ENCODE measurements at regions not wholly inside any gene's neighbourhood (a gene's known extent, or its start where the extent isn't known, plus 50 kb on each side); places are given as distances from the start of the nearest gene placed in this dataset.

GRCh38 chr7:156448918-156449317 lies 191.7 kb upstream of the RNF32 start:
- no peak for DNase-seq (ENCODE audit: low spot score)

DNA sequence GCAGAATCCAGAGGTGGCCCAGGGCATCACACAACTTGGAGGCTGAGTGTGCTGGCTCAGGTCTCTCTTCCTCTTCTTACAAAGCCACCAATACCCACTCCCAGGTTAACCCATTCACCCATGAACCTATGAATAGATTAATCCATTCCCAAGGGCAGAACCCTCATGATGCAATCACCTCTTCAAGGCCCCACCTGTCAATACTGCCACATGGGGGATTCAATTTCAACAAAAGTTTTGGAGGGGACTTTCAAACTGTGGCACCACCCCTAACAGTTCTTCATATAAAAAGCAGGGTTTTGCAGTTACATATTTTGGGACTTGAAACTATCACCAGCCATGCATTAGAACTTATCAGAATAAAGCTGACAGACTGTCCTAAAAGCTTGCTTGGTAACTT lies 193.6 kb upstream of the RNF32 start:
- no peak for DNase-seq (ENCODE audit: low spot score)

GRCh38 chr7:156445997-156446761 lies 194.4 kb upstream of the RNF32 start:
- no peak for DNase-seq (ENCODE audit: low spot score)

DNA sequence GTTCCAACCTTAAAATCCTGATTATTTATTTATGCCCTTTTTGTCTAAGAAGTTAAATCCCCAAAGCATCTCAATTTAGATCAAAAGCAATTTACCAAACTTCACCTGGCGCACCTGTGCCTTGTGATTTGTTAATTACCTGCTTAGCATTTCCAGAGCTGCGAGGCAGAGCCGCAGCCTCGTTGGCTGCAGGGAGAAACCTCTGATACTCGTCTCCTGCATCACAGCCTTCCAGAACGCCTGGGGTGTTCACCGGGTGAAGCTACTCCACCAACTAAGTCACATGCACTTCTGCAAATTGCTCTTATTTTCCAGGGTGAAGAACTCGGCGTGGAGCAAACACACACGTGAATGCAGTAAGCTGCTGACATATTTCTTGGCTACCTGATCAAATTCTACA lies 198.1 kb upstream of the RNF32 start:
- DNase-seq (ENCODE audit: low spot score) = no peak

GRCh38 chr7:156440456-156440855 lies 200.1 kb upstream of the RNF32 start:
- no peak for DNase-seq (ENCODE audit: low spot score)

DNA sequence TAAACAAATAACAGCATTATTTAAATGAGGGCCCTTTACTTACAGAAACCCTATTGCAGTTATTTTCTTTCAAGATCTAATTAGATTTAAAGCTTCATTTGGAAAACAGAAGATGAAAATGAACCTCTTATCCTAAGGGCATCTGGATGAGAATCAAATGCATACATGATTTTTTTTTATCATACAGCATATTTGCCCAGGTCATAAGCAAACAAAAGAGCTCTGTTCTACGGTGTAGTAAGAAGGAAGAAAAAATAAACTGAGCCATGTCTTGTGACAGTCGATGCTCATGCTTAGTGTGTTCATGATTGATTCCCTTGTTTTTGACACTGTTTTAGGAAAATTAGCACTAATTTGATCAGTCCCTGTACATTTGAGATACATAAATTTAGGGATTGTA lies 202.6 kb upstream of the RNF32 start:
- DNase-seq (ENCODE audit: low spot score) = no peak

DNA sequence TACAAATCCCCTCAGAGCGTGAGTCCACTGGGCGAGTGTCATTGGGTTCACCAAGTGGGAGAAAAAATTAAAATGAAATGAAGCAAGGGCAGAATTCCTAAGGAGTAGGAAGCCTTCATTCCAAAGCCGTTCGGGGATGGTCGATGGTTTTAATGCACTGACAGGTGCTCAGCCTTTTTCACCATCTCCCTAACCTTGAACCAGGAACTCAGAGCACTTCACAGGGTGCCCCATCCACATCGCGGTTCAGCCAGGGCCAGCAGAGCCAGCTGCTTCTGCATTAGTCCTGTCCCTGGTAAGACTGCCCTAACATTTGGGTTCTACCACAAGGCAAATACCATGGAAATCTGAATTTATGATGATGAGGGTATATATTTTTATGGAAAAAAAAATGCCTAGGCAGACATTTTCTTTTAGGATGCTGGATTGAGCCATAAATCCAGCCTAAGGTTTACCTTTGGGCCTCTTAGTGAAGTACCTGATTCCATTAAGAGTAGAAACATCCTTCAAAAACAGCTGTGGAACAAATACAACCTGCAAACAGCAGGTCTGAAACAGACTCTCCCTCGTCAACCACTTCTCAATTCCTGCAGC lies 203.5 kb upstream of the RNF32 start:
- DNase-seq (ENCODE audit: low spot score) = no peak

DNA sequence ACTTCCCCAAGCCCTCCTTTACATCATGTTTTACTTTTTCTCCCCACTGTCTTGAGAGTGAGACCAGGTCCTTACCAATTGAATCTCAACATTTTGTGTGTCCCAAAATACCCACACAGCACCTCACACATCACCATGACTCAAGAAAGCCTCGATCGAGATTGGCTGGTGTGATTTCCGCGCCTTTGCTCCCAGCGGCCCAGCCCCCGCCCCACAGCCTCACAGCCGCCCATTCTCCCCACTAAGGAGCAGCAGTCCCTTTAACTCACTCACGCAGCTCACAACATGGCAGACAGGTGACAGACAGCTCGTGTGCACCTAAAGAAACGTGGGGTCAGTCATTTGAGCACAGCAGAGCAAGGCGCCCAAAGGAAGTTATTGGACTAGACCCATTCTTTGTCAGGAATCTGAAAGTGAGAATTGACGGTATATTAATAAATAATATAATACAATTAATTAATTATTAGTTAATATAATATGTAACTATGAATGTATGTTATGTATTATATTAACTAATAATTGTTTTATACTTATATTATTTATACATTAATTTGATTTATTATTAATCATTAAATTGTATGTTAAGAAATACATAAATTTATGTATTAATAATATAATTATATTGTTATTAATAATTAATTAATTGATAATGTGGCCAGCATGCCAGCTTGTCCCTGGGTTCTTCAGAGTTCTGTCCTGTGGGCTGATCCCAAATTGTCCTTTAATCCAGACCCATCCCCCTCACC lies 204.9 kb upstream of the RNF32 start:
- DNase-seq (ENCODE audit: low spot score) = no peak

- DNase-seq (ENCODE audit: low spot score) = no peak
These were observed 205.9 kb upstream of the RNF32 start for GRCh38 chr7:156434706-156435105.

DNA sequence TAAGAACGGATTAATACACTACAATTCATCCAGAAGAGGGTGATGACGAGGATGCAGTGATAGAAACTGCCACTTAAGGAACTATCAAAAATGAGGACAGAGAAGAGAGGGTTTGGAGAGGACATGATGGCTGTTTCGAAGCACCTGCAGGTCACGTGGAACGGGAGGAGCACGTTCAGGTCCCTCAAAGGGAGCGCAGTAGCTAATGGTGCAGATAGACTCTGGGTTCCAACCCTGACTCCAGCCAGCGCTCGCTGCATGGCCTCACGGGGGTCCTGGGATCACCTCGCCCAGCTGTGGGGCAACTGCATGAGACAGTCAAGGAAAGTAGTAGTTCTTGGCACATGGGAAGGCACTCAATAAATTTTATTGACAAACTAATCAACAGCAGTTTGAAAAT lies 208.6 kb upstream of the RNF32 start:
- DNase-seq (ENCODE audit: low spot score) = no peak

GRCh38 chr7:156430109-156430508 lies 210.5 kb upstream of the RNF32 start:
- no peak for DNase-seq (ENCODE audit: low spot score)

GRCh38 chr7:156429514-156429913 lies 211.1 kb upstream of the RNF32 start:
- DNase-seq (ENCODE audit: low spot score) = no peak

DNA sequence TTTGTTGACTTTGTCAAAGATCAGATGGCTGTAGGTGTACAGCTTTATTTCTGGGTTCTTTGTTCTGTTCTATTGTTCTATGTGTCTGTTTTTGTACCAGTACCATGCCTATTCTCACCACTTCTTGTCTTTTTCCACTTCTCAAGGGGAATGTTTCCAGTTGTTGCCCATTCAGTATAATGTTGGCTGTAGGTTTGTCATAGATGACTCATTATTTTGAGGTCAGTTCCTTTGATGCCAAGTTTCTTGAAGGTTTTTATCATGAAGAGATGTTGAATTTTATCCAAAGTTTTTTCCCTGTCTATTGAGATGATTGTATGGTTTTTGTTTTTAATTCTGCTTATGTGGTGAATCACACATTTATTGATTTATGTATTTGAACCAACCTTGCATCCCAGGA lies 216.7 kb upstream of the RNF32 start:
- no peak for DNase-seq (ENCODE audit: low spot score)

- no peak for DNase-seq (ENCODE audit: low spot score)
These were observed 220.1 kb upstream of the RNF32 start for GRCh38 chr7:156420496-156420895.

DNA sequence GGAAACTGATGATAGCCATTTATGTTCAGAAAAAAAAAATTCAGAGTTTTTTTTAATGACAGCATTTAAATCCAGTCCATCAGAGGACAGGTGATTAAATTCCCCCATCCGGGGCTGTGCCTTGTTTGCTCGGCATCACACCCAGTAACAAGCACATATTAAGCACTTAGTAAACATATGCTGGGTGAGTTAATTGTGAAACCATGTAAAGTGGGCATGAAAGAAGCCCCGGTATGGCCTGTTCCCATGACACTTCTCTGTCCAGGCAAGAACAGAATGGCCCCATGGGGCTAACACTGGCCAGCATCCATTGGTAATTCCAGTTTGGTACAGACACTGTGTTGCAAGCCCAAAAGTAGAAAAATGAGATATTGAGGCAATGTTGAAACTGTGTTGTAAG lies 220.8 kb upstream of the RNF32 start:
- no peak for DNase-seq (ENCODE audit: low spot score)

- DNase-seq (ENCODE audit: low spot score) = no peak
These were observed 238.3 kb upstream of the RNF32 start for GRCh38 chr7:156402255-156402654.

- DNase-seq (ENCODE audit: low spot score) = no peak
These were observed 239.0 kb upstream of the RNF32 start for GRCh38 chr7:156401617-156402016.

GRCh38 chr7:156400046-156400445 lies 240.5 kb upstream of the RNF32 start:
- DNase-seq (ENCODE audit: low spot score) = no peak

DNA sequence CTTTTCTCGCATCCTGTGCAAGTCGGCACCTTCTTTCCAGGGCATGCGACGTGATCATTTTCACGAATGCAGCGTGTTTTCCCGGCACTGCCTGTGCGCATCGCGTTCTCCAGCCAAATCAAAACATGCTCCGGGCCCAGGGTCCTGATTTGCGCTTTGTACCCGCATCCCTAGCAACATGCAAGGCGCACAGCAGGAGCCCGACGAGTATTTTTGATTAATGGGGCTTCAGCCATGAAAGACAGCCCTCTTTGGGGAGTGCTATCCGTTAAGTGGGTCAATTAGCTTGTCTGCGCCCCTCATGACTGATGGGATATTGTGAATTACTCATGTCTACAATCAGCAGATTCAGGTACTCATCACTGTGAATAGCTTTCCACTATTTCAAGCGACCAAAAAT lies 243.3 kb upstream of the RNF32 start:
- DNase-seq (ENCODE audit: low spot score) = no peak

GRCh38 chr7:156389116-156389692 lies 251.4 kb upstream of the RNF32 start:
- no peak for DNase-seq (ENCODE audit: low spot score)

DNA sequence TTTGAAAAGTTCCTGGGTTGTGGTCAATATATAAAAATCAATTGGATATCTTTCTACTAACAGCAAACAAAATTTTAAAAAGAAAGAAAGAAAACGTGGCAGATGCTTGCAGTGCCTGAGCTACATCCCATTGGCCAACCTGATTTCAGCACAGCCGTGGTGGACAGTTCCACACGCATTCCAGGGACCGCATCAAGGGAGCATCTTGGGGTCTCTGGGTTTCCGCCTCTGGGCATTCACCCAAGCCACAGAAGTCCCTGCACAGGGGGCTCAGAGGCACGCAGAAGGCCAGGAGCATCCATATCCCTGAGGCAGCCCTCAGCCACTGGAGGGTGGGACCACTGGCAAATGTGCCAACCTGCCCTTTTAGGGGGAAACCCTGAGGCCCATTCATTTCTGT lies 254.5 kb upstream of the RNF32 start:
- no peak for DNase-seq (ENCODE audit: low spot score)

- no peak for DNase-seq (ENCODE audit: low spot score)
These were observed 255.9 kb upstream of the RNF32 start for GRCh38 chr7:156384706-156385105.

DNA sequence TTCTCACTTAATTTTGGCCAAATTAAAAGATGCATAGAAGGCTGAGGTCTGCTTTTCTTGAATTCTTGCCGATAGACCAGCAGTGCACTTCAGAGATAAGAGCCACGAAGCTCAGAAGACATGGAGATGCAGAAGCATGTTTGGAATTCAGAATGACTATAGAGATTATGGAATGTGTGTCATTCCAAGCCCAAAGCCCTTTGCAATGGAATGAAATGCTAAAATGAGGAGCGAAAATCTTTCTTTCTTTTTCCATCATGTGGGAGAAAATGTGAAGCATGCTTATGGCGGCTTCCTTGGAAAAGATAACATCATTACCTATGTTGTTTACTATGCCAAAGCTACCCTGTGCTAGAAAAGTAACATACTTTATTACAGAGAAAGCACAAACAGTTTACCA lies 257.0 kb upstream of the RNF32 start:
- no peak for DNase-seq (ENCODE audit: low spot score)

All from pons (tissue), 1 donor.